GM20000 (cell line): ENCODE measurements at regions not wholly inside any gene's neighbourhood (a gene's known extent, or its start where the extent isn't known, plus 50 kb on each side); places are given as distances from the start of the nearest gene placed in this dataset.

Experiments used
- DNase-seq: peaks from one replicate; pipeline ENCODE4 v3.0.0; 2012; ENCODE audit warnings: low spot score
- CTCF ChIP-seq: IDR thresholded peaks from 2 replicates; pipeline ENCODE4 v1.5.1; 2012; ENCODE audit warnings: mild to moderate bottlenecking, control low read depth; ENCODE audit errors: extremely low read depth, missing control alignments

GRCh38 chr1:224861339-224861716 lies 68.1 kb upstream of the DNAH14 start:
- no peak for DNase-seq
- no peak for TF ChIP-seq CTCF

- DNase-seq: no peak
- TF ChIP-seq CTCF: no peak
These were observed 66.0 kb upstream of the DNAH14 start for GRCh38 chr1:224863486-224863885.

GRCh38 chr1:224864006-224864405 lies 65.5 kb upstream of the DNAH14 start:
- TF ChIP-seq CTCF: no peak

GRCh38 chr1:224865510-224865909 lies 64.0 kb upstream of the DNAH14 start:
- no peak for TF ChIP-seq CTCF
- no peak for DNase-seq

More at GRCh38 chr1:224864006-224864405, 65.5 kb upstream of the DNAH14 start:
- no peak for DNase-seq

GRCh38 chr1:224866940-224867339 lies 62.5 kb upstream of the DNAH14 start:
- TF ChIP-seq CTCF: no peak
- no peak for DNase-seq

GRCh38 chr1:224867715-224868114 lies 61.8 kb upstream of the DNAH14 start:
- DNase-seq: no peak
- no peak for TF ChIP-seq CTCF

- no peak for DNase-seq
- TF ChIP-seq CTCF: no peak
These were observed 56.5 kb upstream of the DNAH14 start for GRCh38 chr1:224872832-224873433.
